GM13976 (cell line): ENCODE measurements at regions not wholly inside any gene's neighbourhood (a gene's known extent, or its start where the extent isn't known, plus 50 kb on each side); places are given as distances from the start of the nearest gene placed in this dataset.

Experiments
- DNase-seq: peaks from one replicate; pipeline ENCODE4 v3.0.0; 2012; ENCODE audit warnings: low spot score
- CTCF ChIP-seq: IDR thresholded peaks from 2 replicates; pipeline ENCODE4 v1.5.1; 2012; ENCODE audit warnings: borderline replicate concordance, mild to moderate bottlenecking; ENCODE audit not compliant: insufficient read depth; ENCODE audit errors: extremely low read depth, missing control alignments, control extremely low read depth
- in situ Hi-C: fragments of 300-500 bp; cut with MboI; formaldehyde crosslinking; loops from one replicate; pipeline ENCODE4 v1.12.0; 2022; ENCODE audit warnings: low sequenced_read_pairs, mixed read lengths, inconsistent platforms; ENCODE audit not compliant: unreplicated experiment

- no peak for TF ChIP-seq CTCF
- in situ Hi-C loops: no loop called here
These were observed 89.1 kb upstream of the TOX2 start for GRCh38 chr20:43825581-43825980.

GRCh38 chr20:43825051-43825402, 89.6 kb upstream of the TOX2 start:
- TF ChIP-seq CTCF: no peak
- in situ Hi-C loops: no loop called here
- no peak for DNase-seq

More at GRCh38 chr20:43825581-43825980, 89.1 kb upstream of the TOX2 start:
- DNase-seq: no peak

- TF ChIP-seq CTCF: no peak
- DNase-seq: no peak
- in situ Hi-C loops: no loop called here
These were observed 90.2 kb upstream of the TOX2 start for GRCh38 chr20:43824309-43825050.

GRCh38 chr20:43821795-43822194, 92.9 kb upstream of the TOX2 start:
- in situ Hi-C loops: no loop called here
- no peak for TF ChIP-seq CTCF
- DNase-seq: no peak

GRCh38 chr20:43820731-43821330, 93.8 kb upstream of the TOX2 start:
- in situ Hi-C loops: no loop called here
- no peak for DNase-seq
- no peak for TF ChIP-seq CTCF

- DNase-seq: no peak
- no peak for TF ChIP-seq CTCF
- in situ Hi-C loops: no loop called here
These were observed 85.4 kb upstream of the GTSF1L start for GRCh38 chr20:43812216-43812615.
